BJ (cell line): ENCODE measurements at regions not wholly inside any gene's neighbourhood (a gene's known extent, or its start where the extent isn't known, plus 50 kb on each side); places are given as distances from the start of the nearest gene placed in this dataset.

Source experiments
- CTCF ChIA-PET: fragments of 350-600 bp; formaldehyde crosslinking; extraction: SDS; loops from one replicate; lab custom pipeline; 2021; ENCODE audit warnings: antibody characterized with exemption, inconsistent platforms; lab: Yijun Ruan, JAX
- POLR2A ChIA-PET: fragments of 300-600 bp; sonication (Branson Sonifier 250); formaldehyde crosslinking; extraction: SDS; loops from one replicate; lab custom pipeline; 2021; ENCODE audit warnings: antibody characterized with exemption; lab: Charles Lee
- DNase-seq: peaks from one replicate; pipeline ENCODE4 v3.0.0-alpha.2; 2011; ENCODE audit warnings: low read depth
- H3K27me3 ChIP-seq: 2 replicates; pipeline ENCODE4 v1.6.0; 2011; ENCODE audit warnings: low read length; ENCODE audit not compliant: control insufficient read depth, insufficient read depth
- H3K36me3 ChIP-seq: 2 replicates; pipeline ENCODE4 v1.5.1; 2011; ENCODE audit warnings: low read length; ENCODE audit not compliant: control insufficient read depth, insufficient read depth
- H3K4me3 ChIP-seq: 2 replicates; pipeline ENCODE4 v1.5.1; 2011; ENCODE audit warnings: low read depth, mild to moderate bottlenecking, control low read depth, low read length
- CTCF ChIP-seq: IDR thresholded peaks from 2 replicates; pipeline ENCODE4 v1.5.1; 2011; ENCODE audit warnings: low read depth, mild to moderate bottlenecking, control low read depth, inconsistent platforms, low read length, moderate library complexity; ENCODE audit not compliant: insufficient read depth

GRCh38 chr2:196372811-196373664 lies 201.7 kb upstream of the STK17B start:
- Histone ChIP-seq H3K27me3 (no peaks in the 10 kb centered on the region), H3K36me3 (no peaks in the 10 kb centered on the region), H3K4me3 (no peak overlapping the region)
- no peak for TF ChIP-seq CTCF
- POLR2A ChIA-PET = no interaction called here
- no peak for DNase-seq
- CTCF ChIA-PET = interaction anchor here (1.0 to 1.1 kb wide), 2 partner anchors 8 to 26 kb away, joined by 3 read pairs; no protein-coding TSS in a partner anchor

- Histone ChIP-seq H3K27me3 (no peaks in the 10 kb centered on the region), H3K36me3 (no peaks in the 10 kb centered on the region), H3K4me3 (no peak overlapping the region)
- peak; percentile 34 for DNase-seq
- CTCF ChIA-PET = interaction anchor here (1.2 kb wide), 1 partner anchor 11 kb away, joined by 3 read pairs; no protein-coding TSS in a partner anchor
- POLR2A ChIA-PET = no interaction called here
- TF ChIP-seq CTCF = no peak
Observed at GRCh38 chr2:196376984-196377877, 205.9 kb upstream of the STK17B start.

GRCh38 chr2:196379600-196379999 lies 208.2 kb upstream of the STK17B start:
- H3K36me3 ChIP-seq = no peaks in the 10 kb centered on the region
- POLR2A ChIA-PET = interaction anchor here (0.6 kb wide), 1 partner anchor 17 kb away, joined by 5 read pairs; no protein-coding TSS in a partner anchor
- no peak for DNase-seq
- CTCF ChIA-PET = no interaction called here
- H3K27me3 ChIP-seq = no peaks in the 10 kb centered on the region
- no peak overlapping the region for H3K4me3 ChIP-seq
- TF ChIP-seq CTCF = no peak

GRCh38 chr2:196380098-196380497 lies 208.7 kb upstream of the STK17B start:
- TF ChIP-seq CTCF = no peak
- DNase-seq = no peak
- CTCF ChIA-PET = interaction anchor here (1.5 kb wide), 1 partner anchor 33 kb away, joined by 3 read pairs; no protein-coding TSS in a partner anchor

GRCh38 chr2:196380575-196380974 lies 209.2 kb upstream of the STK17B start:
- ChIA-PET POLR2A (no interaction called here), CTCF (interaction anchor here (0.5 to 1.5 kb wide), 3 partner anchors 9 to 49 kb away, joined by 3 read pairs; no protein-coding TSS in a partner anchor)
- DNase-seq = no peak

More at GRCh38 chr2:196380098-196380497, 208.7 kb upstream of the STK17B start:
- POLR2A ChIA-PET = no interaction called here
- Histone ChIP-seq H3K27me3 (no peaks in the 10 kb centered on the region), H3K36me3 (no peaks in the 10 kb centered on the region), H3K4me3 (no peak overlapping the region)

More at GRCh38 chr2:196380575-196380974, 209.2 kb upstream of the STK17B start:
- H3K36me3 ChIP-seq = no peaks in the 10 kb centered on the region
- TF ChIP-seq CTCF = no peak
- no peak overlapping the region for H3K4me3 ChIP-seq
- no peaks in the 10 kb centered on the region for H3K27me3 ChIP-seq
